ENCODE measurements at regions not wholly inside any gene's neighbourhood (a gene's known extent, or its start where the extent isn't known, plus 50 kb on each side); places are given as distances from the start of the nearest gene placed in this dataset.
"Not testable (repeated sequence)": the region's sequence is repeated elsewhere in the genome, so short reads cannot be mapped to it uniquely, and the experiment has no call there.

DNA sequence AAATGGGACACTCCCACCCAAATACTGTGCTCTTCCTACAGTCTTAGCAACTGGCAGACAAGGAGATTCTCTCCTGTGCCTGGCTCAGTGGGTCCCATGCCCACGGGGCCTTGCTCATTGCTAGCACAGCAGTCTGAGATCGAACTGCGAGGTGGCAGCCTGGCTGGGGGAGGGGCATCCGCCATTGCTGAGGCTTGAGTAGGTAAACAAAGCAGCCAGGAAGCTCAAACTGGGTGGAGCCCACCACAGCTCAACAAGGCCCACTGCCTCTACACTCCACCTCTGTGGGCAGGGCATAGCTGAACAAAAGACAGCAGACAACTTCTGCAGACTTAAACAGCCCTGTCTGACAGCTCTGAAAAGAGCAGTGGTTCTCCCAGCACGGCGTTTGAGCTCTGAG is 174.8 kb downstream of the COL12A1 start:
- not testable (repeated sequence) for DNase-seq (ENCODE audit: low spot score)

DNA sequence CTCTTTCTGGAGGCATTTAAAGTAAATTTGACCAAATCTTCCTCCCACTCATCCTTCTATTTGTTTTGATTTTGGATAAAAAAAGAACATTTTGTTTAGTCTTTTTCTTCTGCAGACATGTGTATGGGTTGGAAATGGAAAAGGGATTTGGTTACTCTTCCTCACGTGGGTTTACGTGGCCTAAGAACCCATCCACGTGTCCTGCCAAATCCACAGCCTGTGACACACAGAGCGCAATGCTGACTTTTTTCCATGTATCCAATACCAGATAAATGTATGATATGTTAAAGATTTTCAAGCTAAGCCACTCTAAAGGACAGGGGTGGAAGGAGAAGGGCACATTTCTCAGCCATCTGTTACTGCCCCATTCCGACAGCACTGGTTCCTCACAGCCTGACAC is 176.5 kb downstream of the COL12A1 start:
- DNase-seq (ENCODE audit: low spot score) = no peak

DNA sequence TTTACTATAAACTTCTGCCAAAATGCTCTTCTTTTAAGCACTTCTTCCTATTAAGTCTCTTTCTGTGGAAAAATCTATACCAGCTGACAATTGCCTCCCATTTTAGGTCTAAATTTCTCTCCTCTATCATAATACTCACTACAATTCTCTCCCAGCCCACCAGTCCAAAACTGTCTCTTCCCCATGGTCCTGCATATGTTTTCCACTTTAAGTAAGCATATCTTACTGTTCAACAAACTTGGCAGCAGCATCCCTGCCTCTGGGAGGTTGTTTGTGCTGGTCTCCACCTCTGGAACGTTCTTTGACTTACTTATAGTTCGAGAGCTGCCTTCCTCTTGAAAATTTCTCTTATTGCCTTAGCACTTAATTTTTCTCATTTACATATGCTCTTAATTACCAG is 180.5 kb downstream of the COL12A1 start:
- no peak for DNase-seq (ENCODE audit: low spot score)

DNA sequence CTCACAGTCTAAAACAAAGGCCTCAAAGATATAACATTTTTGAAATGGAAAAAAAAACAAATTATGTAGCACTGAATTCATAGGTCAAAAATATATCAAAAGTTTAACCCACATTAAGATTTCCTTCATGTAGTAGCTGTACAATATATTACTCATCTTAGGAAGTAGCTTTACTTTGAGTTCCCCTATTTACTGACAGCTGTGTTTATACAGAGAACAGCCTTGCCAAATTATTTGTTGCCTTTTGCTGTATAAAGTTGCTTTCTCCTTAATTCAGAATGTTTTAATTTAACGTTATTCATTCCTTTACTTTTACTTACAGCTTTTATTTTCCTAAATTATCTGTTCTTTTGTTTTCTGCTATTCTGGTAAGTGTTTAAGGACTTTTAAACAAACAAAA is 181.0 kb downstream of the COL12A1 start:
- no peak for DNase-seq (ENCODE audit: low spot score)

DNA sequence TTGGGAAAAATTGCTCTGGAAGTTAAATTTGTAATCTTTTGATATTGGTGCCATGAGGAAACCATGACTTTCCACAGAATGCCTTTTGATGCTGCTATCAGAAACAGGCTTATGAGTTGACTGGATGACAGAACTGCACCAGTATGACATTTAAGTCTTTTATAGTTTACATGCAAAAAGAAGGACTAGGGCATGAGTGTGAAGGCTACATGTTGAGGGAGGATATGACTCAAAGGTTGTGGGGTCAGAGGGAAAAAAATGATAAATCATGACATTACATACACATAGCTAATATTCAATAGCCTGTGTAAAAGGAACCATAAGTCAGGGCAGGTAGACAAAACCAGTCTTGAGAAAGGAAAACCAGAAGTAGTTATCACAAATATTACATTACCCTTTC is 182.2 kb downstream of the COL12A1 start:
- DNase-seq (ENCODE audit: low spot score) = no peak

DNA sequence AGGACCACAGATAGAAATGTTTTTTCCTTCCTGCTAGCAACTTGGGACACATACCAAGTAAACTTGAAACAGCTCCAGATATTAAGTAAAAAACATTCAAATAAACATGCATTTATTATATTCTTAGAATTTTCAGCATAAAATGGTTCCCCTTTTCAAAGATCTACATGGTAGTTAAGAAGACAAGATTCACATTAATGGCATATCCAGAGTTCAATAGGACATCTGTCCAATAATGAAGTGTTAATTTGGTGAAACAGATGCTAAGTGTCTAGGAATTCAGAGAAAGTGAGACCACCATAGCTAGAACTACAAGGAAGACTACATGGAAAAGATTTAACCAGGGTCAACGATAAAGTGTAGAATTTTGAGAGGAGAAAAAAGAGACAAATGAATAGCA is 184.9 kb downstream of the COL12A1 start:
- DNase-seq (ENCODE audit: low spot score) = no peak

DNA sequence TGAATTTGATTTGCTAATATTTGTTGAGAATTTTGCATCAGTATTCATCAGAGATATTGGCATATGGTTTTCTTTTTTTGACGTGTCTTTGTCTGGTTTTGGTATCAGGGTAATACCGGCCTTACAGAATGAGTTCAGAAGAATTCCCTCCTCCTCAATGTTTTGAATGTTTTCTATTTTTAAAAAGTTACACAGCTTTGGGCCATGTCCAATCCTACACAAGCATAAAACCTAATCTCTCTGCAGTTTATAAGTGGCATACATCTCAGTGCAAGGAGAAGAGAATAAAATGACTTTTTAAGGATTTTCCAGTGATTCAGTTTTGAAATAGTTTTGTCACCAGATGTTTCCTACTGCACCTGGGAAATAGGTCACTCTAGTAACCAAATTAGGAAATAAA is 185.5 kb downstream of the COL12A1 start:
- no peak for DNase-seq (ENCODE audit: low spot score)

DNA sequence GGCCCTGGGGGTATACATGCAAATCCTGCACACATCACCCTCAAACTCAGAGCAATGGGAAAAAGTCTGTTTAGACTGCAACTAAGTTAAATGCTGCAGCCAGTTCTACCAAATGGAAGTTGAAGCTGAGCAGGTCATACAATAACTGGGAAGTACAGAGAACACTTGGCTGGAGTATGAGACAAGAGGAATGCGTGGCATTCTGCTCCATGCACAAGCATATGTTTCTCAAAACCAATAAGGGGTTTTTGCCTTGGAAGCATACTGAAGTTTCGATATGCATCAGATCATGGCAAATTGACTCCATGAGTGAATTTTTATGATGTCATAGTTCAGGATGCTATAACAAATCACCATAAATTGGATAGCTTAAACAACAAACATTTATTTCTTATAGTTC is 193.8 kb downstream of the COL12A1 start:
- DNase-seq (ENCODE audit: low spot score) = no peak

DNA sequence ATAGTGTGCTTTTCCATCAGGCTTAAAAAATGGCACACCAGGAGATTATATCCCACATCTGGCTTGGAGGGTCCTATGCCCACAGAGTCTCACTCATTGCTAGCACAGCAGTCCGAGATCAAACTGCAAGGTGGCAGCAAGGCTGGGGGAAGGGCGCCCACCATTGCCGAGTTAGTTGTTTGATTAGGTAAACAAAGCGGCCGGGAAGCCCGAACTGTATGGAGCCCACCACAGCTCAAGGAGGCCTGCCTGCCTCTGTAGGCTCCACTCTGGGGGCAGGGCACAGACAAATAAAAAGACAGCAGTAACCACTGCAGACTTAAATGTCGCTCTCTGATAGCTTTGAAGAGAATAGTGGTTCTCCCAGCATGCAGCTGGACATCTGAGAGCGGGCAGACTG is 201.9 kb downstream of the COL12A1 start:
- not testable (repeated sequence) for DNase-seq (ENCODE audit: low spot score)

DNA sequence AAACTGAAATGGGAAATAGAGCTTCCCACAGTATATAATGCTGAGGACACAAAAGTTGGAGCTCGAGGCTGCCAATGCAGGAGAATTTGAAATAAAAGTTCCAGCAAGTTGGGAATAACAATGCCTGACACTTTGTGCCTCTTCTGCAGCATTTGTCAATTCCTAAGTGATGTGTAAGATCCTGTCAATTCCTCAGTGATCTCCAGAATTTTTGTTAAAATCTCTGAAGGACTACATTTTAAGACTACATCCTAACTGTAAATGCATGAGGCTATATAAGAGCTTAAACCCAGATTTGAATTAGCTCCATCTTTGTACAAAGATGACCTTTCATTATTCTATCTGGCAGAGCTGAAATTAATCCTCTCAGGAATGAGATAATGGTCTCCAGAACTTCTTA is 208.2 kb downstream of the COL12A1 start:
- no peak for DNase-seq (ENCODE audit: low spot score)

DNA sequence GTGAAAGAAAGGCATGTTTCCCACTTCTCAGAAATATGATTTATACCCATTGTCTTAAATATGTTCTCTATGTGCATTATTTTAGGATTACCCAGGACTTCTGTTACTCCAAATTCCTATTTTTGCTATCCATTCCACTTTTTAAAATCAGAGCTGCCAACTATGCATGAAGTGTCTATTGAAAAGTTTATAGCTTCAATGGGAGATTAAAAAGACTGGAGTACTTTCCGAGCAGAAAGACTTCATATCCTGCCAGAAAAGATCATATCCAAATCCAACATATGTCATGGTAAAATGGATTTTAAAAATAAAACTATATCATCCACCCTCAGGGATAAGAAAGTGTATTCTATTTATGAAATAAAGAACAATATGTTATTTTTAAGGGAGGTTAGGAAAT is 212.7 kb downstream of the COL12A1 start:
- DNase-seq (ENCODE audit: low spot score) = no peak

DNA sequence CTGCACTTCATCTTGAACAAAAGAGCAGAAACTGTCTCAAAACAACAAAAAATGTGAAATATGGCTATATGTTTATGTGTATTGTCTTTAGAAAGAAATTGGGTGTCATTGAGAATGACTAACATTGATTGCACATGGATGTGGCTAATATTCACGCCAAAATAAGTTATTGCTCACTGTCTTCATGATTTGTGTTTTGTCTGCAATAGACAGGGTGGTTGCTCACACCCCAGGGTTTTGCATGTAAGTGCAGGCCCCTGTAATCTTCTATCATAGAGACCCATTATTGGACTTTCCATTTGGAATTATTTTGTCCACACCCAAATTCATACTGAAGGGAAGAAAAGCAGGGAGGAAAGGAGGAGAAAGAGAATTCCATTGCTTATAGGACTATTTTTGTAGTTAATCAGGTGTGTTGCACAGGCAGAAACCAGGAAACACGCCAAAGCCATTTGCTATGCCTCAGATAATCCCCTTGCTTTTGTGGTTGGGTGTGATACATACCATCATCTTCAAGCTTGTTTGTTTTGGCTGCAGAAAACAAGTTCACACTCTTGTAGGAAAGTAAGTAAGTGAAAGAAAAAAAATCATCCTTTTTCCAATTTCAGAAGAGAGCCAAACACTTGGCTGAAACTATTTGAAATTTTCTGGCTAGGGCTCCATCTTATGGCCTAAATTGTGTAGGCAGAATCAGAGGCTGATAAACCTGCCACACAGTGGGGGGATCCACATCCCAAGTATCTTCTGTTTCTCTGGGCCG is 214.1 kb downstream of the COL12A1 start:
- DNase-seq (ENCODE audit: low spot score) = no peak

DNA sequence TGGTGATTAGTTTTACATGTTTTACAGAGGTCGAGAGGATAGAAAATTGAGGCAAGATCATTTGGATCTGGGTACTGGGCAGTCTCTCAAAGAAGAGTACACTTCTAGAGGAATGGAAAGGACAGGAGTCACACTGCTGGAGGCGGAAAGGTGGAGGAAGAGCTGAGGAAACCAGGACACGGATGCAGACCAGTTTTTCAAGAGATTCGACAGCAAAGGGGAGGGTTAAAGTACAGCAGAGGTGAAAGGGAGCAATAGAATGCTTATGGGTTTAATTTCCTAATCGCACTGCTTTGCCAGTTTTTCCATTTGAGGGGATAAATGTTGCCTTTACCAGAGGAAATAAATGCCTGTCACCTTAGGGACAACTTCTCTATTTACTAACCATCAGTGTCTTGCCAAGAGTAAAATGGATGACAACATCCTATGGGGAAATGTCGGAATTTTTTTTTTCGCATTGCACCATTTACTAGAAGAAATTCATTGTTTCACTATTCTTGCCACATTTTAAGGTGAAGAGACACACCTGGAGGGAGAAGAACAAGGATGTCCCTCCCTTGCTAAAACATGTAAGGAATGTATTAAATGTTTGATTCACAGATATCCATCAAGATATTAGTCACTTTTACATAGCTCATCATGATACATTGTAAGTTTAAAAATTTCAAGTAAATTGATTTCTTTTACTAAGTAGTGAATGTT is 226.6 kb downstream of the COL12A1 start:
- DNase-seq (ENCODE audit: low spot score) = no peak

DNA sequence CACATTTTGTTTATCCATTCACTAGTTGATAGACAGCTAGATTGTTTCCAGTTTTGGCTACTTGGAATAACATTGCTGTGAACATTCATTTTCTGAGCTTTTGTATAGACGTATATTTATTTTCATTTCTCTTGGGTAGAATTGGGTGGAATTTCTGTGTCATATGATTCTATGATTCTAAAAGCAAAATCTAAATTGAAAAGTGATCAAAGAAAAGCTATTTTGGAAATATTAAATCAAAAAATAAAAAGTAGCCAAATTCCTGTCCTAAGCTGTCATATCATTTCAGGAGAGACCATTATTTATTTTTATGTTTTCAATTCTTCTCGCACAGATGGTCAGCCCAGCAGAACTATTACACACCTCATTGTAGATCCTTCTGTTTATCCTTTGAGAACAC is 229.2 kb downstream of the COL12A1 start:
- DNase-seq (ENCODE audit: low spot score) = no peak

DNA sequence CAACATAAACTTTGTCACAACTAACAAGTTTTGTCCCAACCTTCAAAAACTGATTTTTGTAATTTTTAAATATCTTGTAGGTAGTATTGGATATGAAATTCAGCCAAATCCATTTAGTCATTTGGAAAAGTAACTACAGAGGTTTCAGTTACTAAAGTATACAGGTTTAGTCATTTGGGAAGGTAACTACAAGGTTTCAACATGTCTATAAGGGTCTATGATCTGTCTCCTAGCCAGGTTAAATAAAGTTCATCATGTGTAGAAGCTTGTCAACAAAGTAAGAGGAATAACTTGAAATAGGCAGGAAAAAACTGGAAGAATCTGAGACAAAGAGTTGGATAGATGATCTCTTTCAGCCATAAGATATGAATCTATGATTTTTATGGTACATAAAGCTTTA is 229.8 kb downstream of the COL12A1 start:
- no peak for DNase-seq (ENCODE audit: low spot score)

DNA sequence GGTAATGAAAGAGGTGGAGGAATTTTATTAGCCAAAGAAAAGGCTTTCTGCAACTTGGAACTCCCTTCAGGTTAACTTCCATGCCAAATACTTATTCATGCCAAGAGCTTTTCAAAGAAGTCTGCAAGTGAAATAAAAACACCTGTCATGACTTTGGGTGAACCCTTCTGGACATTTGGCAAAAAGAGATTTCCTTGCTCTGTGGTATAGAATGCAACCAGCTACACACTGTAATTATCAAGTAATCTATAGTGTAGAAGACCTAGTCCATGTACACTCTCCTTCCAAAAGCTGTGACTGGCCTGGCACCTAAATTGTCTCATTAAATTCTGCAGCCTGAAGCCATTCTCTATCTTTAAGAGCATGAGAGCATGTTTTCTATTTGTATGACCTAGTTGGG is 232.3 kb downstream of the COL12A1 start:
- DNase-seq (ENCODE audit: low spot score) = peak; percentile 6

DNA sequence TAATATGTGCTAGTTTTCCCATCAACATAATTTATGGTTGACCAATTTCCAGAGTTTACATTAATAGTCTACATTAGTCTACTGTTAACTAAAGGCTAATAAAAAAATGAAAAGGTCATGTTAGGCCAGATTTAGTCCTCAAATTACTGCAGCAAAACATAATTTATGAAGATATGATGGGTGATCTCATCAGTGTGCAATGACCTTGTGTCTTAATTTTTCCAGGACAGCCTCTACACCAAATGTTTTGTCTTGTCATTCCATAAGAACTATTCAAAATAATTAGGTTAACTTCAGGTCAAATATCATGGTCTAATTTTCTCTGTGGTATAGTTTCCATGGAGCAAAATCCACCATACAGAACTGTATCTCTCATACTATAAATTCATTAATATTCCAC is 234.2 kb downstream of the COL12A1 start:
- no peak for DNase-seq (ENCODE audit: low spot score)

DNA sequence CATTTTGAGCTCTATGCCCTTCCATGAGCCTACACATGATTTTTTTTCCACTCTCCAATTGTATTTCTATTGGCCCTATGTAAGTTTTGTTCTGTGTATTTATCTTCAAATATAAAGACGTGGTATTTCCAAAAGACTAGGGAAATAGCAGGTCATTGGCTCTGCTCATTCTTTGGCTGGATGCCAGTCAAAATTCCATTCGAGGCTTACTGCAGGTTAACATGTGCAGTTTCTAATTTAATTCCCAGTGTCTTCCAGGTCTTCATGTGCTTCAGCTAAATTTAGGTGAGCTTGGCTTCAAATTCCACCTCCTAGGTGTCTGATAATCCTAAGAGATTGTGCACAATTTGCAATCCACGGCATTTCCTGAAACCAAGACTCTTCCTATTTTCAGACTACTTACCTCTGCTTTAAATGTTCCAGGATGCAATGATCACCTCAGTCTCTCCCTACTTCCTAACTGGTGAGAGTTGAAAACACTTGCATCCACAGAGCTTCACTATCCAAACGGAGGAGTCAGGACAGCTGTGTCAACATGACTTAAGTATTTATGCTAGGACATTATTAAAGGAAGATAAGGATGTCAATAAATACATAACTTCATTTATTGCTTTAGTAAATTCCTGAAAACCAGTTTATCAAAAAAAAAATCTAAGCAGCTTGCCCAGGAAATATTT is 236.1 kb downstream of the COL12A1 start:
- no peak for DNase-seq (ENCODE audit: low spot score)

DNA sequence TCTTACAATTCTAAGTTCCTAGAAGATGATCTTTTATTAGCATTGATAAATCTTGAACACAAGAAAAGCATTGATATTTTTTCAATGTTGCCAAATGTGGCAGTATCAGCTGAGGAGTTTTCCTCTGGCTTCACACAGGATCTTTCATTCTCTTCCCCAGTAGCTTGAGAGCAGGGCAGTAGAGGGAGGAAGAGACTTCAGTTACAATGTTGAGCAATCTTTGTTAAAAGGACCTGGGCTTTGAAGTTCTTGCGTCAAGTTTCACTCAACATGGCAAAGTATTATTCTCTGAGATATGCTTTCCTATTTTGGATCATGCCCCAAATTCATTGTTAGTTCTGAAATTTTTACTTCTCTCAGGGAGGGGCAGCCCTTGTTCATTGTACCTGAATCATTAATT is 238.0 kb downstream of the COL12A1 start:
- no peak for DNase-seq (ENCODE audit: low spot score)

DNA sequence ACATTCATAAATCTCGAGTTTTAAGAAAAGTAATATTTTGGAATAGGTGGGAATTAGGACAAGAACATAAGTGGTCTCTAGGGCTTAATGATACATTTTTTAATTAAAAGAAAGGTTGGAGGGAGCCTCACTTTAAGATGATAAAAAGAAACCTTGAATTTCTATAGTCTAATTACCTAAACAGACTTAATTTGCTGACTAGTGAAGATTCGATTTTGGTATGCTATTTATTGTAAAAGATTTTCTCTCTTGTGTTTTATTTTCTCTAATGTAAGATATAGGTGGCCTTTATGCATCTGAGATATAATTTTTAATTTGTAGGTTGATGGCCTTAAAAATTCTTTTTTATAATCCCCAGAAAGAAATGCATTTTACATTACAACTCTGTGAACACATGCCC is 239.1 kb downstream of the COL12A1 start:
- no peak for DNase-seq (ENCODE audit: low spot score)

DNA sequence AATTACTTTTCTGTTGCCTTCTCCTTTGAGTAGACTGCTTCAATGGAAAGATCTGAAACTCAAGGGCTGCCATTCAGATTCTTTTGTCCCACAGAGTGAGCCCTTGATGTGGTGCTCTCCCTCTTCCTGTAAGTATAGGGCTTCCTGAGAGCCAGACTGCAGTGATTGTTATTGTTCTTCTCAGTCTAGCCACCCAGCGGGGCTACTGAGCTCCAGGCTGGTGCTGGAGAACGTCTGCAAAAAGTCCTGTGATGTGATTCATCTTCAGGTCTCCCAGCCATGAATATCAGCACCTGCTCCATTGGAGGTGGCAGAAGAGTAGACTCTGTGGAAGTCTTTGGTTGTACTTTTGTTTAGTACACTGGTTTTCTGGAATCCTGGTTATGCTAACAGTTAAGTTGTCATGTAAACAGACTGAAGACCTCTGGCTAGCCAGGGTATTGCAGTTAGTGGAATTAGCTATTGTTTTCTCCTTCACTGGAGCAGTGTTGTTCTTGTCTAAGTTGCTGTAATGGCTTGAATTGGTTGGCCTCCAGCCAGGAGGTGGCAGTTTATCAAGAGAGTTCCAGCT is 240.9 kb downstream of the COL12A1 start:
- DNase-seq (ENCODE audit: low spot score) = no peak

DNA sequence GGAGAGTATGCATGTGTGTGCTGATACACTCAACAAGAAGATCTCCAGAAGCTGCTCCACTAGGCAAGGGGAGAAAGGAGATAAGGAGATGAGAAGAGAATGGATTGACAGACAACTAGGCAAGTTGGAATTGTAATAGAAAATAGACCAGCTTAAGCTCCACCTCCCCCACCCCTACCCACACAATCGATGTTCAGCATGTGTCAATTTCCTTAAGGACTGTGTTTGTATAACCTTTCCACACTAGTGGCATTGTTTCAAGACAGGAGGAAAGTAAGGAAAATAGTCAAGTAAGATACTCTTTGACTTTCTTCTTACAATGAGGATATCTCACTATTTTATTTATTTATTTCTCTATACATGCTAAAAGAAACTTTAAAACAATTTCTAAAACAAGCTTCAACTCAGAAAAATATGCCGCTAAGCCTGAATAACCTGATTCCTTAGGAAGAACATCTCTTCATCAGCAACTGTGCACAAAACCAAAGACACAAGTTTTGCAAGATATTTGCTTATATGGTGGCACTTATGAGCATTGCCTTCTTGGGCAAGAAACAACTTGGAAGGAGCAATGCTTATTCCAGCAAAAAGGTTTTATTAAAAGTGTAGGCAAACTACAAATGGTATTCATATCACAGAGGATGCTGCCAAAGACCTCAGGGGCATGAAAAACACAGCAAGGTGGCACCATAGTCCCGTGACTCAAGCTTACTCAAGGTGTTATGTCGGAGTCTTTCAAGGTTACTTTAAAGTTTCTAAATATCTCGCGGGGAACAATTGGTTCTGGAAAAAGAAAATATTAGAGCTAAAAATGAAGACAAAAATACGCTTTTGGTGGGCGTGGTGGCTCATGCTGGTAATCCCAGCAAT is 249.1 kb downstream of the COL12A1 start:
- DNase-seq (ENCODE audit: low spot score) = no peak

Data from pons (tissue), 1 donor.